DMS53 treated with DMSO at 0.1 percent for 48 hours (cell line): ENCODE measurements at regions not wholly inside any gene's neighbourhood (a gene's known extent, or its start where the extent isn't known, plus 50 kb on each side); places are given as distances from the start of the nearest gene placed in this dataset.

Experiments used
- DNase-seq: peaks from one replicate; lab custom pipeline; 2025; ENCODE audit not compliant: unreplicated experiment; lab: John Stamatoyannopoulos, UW

GRCh38 chr9:91039835-91040140 lies 238.2 kb downstream of the SYK start:
- DNase-seq: no peak

DNA sequence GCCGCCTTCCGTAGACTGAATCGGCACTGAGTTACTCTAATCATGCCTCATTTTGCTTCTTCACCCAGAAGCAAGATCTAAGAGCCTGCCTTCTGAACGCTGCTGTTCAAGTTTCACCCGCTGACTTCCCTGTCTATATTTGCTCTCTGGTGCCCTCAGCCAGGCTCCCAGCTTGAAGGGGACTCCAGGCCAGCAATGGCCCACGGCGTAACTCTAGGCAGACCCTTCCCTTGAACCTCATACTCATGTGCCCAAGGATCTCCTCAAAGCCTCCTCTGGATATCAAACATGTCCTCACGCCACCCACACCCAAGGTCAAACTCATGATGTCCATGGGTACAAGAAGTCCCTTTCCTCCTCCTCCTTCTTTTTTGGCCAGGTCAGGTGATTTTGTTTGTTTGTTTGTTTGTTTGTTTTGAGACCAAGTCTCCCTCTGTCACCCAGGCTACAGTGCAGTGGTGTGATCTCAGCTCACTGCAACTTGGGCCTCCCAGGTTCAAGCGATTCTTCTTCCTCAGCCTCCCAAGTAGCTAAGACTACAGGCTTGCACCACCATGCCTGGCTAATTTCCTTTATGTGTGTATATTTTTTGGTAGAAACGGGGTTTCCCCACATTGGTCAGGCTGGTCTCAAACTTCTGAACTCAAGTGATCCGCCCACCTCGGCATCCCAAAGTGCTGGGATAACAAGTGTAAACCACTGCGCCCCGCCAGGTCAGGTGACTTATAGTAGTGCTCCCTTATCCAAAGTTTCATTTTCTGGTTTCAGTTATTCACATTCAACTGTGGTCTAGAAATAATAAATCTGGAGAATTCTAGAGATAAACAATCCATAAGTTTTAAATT lies 239.0 kb downstream of the SYK start:
- no peak for DNase-seq

DNA sequence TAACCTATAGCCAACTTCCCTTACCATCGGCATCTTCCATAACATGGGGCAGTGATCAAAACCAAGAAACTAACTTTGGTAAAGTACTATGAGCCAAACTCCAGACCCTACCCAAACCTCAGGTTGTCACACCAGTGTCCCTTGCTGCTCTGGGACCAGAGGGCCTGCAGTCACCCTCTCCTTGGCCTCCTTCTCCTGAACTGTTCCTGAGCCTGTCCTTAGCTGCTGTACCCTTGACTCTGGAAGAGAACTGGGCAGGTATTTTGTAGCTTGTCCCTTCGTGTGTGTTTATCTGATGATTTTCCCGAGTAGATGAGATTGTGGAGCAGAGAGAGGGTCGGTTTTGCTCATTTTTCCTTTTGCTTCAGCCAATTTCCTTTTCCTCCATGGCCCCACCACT lies 240.4 kb downstream of the SYK start:
- no peak for DNase-seq

DNA sequence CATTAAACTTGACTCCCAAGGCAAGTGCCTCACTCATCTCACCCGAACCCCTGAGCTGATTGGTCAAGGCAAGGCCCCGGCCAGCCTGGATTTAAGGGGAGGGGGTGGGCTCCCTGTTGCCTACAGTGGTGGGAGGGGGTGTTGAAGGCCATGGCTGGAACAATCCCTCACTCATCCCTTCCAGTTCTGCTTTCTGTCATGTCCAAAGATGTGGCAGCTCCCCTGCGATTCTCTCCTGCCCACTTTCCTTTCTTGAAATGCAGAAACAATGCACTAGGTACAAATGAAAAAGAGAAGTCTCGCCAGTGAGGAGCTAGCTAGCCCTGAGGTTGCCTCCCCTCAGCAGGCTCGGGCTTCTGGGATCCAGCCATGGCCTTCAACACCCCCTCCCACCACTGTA lies 240.9 kb downstream of the SYK start:
- no peak for DNase-seq

GRCh38 chr9:91043056-91043810 lies 241.6 kb downstream of the SYK start:
- DNase-seq: no peak

DNA sequence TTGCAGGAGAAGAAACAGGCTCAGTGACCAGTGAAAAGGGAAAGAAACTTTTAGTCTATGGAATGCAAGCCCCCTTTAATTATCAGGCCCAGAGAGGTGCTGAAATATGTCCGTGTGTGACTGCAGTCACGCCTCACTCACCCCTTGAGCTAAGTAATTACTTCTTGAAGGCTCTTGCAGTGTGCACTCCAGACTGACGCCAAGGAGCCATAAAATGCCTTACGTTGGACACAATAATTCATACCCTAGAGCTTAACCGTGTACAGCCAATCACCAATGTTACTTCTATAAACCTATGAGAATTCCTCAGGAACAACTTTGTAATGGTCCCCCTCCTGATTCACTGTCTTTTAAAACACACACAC lies 242.2 kb downstream of the SYK start:
- no peak for DNase-seq

DNA sequence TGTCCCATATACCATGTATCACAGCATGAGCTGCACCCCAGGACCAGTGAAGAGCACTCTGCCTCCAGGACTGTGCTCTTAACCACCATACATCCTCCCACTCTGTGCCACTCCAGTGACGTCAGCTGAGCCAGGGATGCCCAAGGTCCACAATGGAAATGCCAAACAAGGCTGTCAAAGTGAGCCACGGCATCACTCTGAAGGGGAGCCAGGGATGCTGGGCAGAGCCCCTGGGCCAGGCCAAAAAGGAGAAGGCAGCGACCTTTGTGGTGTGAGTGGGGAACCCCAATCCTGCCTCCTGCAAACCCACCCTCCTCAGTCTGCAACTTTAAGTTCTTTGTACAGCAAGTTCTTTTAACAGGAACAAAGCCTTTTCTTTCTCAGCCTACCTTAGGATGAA lies 242.7 kb downstream of the SYK start:
- no peak for DNase-seq

DNA sequence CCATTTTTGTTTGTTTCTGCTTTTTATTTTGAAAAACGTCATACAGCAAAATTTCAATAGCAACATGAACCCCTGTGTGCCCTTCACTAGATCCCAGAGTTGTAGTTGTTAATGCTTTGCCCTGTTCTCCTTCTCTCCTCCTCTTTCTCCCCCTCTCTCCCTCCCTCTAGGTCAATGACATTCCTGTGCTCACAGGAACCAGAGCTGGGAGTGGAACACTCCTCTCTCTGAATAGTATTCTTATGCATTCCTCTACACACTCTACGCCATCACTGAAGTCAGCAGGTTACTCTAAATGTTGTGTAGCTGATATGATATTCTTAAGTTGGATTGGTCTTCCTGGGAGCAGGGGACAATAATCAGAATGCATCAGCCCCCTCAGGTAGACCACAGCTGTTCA lies 243.4 kb downstream of the SYK start:
- no peak for DNase-seq

DNA sequence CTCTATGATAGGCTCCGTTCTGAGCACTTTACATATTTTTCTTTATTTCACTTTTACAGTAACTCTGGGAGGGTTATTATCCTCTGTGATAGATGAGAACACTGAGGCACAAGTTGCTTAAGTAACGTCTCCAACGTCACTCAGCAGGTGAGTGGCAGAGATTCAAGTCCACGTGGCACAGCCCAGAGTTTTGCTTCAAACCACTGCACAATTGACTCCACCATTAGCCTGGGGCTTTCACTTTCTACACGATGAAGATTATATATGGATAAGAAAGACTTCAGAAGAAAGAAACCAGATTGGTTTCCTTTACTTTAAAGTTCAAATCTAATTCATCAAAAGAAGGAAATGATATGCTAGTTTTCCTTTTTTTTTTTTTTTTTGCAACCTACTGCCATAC lies 245.9 kb downstream of the SYK start:
- no peak for DNase-seq

GRCh38 chr9:91047993-91048607 lies 246.5 kb downstream of the SYK start:
- DNase-seq: no peak

- no peak for DNase-seq
These were observed 247.1 kb downstream of the SYK start for GRCh38 chr9:91048749-91049148.

GRCh38 chr9:91053824-91054223 lies 252.2 kb downstream of the SYK start:
- no peak for DNase-seq

DNA sequence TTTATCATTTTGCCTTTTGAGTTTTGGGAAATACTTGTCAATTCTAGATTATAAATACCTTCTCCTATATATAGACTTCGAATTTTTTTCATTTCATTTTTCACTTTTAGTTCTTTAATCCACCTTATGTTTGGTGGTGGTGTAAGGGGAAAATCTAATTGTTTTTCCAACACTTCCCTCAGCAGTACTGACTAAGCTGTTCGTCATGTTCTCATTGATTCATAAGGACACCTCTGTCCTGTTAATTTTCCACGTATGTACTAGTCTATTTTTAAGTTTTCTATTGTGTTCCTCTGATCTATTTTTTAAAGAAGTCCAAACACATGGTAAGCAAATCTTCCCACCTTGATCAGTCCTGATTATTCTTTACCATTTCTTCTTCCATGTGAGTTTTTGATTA lies 254.2 kb downstream of the SYK start:
- no peak for DNase-seq

DNA sequence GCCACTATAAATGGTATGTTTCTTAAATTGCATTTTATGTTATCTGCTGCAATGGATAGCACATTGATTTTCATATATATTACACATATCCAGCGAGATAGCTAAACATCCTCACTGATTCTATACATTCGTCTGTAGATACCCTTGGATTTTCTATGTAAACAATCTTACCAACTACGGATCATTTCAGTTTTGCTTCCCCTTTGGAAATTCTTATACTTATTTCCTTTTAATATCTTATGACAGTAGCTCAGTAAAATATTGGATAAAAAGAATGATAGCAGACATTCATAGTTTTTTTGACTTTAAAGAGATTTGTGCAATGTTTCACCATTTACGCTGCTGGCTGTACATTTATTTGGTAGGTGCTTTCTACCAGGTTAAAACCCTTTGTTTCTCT lies 254.9 kb downstream of the SYK start:
- DNase-seq: no peak

GRCh38 chr9:91056917-91057316 lies 255.3 kb downstream of the SYK start:
- DNase-seq: no peak

DNA sequence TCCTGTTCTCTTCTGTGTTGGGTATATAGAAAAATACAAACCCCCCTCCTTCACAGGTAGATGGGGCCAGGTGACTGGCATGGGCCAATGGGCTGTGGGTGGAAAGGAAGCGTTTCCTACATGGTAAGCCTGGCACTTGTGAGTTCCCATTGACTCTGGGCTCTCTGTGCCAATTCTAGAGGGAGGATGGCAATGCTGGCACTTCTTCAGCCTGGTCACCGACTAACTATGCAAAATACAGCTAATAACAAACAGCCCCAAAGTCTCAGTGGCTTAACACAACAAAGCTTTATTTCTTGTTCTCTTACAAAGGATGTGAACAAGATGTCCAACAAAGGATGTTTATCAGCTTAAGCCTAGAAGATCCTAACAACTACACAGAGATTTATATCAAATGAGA lies 258.1 kb downstream of the SYK start:
- no peak for DNase-seq

DNA sequence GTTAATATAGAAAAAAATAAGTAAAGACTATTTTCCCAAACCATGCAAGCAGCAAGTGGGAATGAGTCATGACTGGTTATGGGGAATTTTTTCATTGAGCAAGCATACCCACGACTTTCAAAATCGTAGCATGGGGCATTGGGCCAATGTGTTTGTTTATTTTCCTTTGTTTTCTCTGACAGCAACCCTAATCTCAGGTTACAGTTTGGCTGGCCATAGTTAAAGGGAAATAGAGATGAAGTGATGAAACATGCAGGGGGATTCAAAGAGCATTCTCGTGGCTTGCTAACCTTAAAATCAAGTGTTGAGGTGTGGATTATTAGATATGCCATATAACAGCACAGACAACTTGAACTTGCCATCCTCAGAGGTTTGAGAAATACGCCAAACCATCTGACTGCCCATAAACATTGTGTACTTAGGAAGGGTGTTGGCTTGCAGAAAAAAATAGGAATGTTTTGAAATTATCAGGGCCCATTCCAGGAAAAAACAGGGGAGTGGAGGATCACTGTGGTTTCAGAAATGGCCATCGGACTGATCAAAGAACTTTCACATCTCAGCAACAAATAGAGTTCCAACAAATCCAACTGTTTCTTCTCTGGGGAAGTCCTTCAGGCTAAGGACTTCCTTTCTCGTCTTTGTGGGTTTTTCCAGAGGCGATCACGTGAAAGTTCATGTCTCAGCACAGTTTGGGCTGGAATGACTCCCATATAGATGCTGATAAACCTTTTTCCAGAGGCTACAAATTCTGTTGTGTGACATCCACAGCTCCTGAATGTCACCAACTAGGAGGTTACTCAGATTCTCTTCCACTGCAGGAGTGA lies 259.1 kb downstream of the SYK start:
- peak; percentile 51 for DNase-seq

GRCh38 chr9:91061506-91061905 lies 259.9 kb downstream of the SYK start:
- DNase-seq: no peak

DNA sequence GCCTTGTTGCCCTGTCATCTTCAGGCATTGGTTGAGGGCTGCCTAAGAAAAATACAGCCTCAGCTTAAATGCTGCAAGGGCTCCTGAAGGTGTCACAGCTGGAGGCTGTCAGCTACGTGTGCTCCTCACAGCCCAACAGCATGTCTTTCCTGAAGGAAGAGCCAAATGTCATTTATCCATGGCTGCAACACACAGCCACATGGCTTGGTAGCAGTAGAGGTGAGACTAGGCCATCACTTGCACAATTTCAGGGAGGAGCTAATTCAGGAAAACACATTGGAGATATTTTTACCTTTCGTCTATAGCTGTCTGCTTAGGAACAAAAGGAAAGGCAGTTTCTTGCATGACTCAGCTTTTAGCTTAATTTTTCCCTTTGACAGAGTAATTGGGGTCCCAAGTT lies 260.7 kb downstream of the SYK start:
- DNase-seq: no peak

GRCh38 chr9:91063471-91063870 lies 261.9 kb downstream of the SYK start:
- DNase-seq: no peak

- no peak for DNase-seq
These were observed 263.8 kb downstream of the SYK start for GRCh38 chr9:91065231-91066041.
